Esophagus (tissue), 2 donors: ENCODE measurements at regions not wholly inside any gene's neighbourhood (a gene's known extent, or its start where the extent isn't known, plus 50 kb on each side); places are given as distances from the start of the nearest gene placed in this dataset.

Experiments used
- H3K27ac ChIP-seq, 2 donors: one replicate each; pipeline ENCODE4 v1.5.1; 2013; ENCODE audit warnings: low read depth in 2 of 2, mild to moderate bottlenecking in 2 of 2, inconsistent platforms in 1 of 2, low read length in 1 of 2, moderate library complexity in 1 of 2
- H3K27me3 ChIP-seq, 2 donors: one replicate each; pipeline ENCODE4 v1.6.1; 2013; ENCODE audit warnings: low read length in 2 of 2, control low read depth in 1 of 2, mild to moderate bottlenecking in 1 of 2; ENCODE audit not compliant: insufficient read depth in 2 of 2, control insufficient read depth in 1 of 2
- H3K36me3 ChIP-seq, 2 donors: one replicate each; pipeline ENCODE4 v1.6.1; 2013; ENCODE audit warnings: low read length in 1 of 2; ENCODE audit not compliant: control insufficient read depth in 2 of 2, insufficient read depth in 2 of 2
- H3K4me1 ChIP-seq, 2 donors: one replicate each; pipeline ENCODE4 v1.6.1; 2013; ENCODE audit warnings: low read length in 1 of 2; ENCODE audit not compliant: control insufficient read depth in 2 of 2, insufficient read depth in 2 of 2
- H3K4me3 ChIP-seq, 2 donors: one replicate each; pipeline ENCODE4 v1.5.1; 2013; ENCODE audit warnings: low read length in 2 of 2, mild to moderate bottlenecking in 2 of 2, low read depth in 1 of 2, moderate library complexity in 1 of 2
- H3K9me3 ChIP-seq, 2 donors: one replicate each; pipeline ENCODE4 v1.6.1; 2013; ENCODE audit warnings: mild to moderate bottlenecking in 2 of 2, low read depth in 1 of 2, low read length in 1 of 2, moderate library complexity in 1 of 2; ENCODE audit not compliant: control insufficient read depth in 2 of 2, insufficient read depth in 1 of 2
- WGBS, 2 donors: extraction: QIAGEN DNeasy Blood & Tissue Kit; methylation state at CpG; one replicate each; pipeline ENCODE4 v1.1.7; 2013; 5-methylcytosine and 5-hydroxymethylcytosine counted together
- donor health status: healthy with polysubstance abuse.
- donor health status: Bipolar disorder and iron deficiency.

GRCh38 chr4:180141734-180142133 is 2101.5 kb upstream of the TENM3 start:
- Histone ChIP-seq H3K27ac (no peak overlapping the region), H3K9me3 (no peaks in the 10 kb centered on the region), H3K36me3 (no peaks in the 10 kb centered on the region), H3K4me1 (no peaks in the 10 kb centered on the region), H3K4me3 (no peak overlapping the region), H3K27me3 (no peaks in the 10 kb centered on the region)
- WGBS, 2 donors: 69 to 76% methylated on average over 3 of the region's 3 CpGs

DNA sequence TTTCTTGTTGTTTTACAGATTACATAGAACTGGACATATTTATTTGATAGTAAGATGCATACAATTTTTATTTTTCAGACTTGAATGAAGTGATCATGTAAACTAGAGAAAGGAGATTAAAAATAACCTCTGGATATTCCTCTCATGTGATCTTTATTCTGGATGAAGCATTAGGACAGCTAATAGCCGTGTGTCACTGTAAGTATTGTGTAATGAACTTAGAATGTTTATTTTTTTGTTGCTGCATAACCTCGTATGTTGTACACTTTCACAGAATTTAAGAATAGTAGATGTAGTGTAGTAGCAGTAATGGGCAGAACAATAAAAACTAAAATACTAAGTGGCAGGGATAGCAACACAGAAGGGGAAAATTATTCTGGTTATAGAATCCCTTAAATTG is 2094.5 kb upstream of the TENM3 start:
- no peaks in the 10 kb centered on the region for H3K9me3 ChIP-seq
- H3K36me3 ChIP-seq: no peaks in the 10 kb centered on the region
- no peak overlapping the region for H3K4me3 ChIP-seq
- no peaks in the 10 kb centered on the region for H3K4me1 ChIP-seq
- WGBS, 2 donors: 42 to 58% methylated on average over 2 of the region's 2 CpGs
- H3K27me3 ChIP-seq: no peaks in the 10 kb centered on the region
- H3K27ac ChIP-seq: no peak overlapping the region

DNA sequence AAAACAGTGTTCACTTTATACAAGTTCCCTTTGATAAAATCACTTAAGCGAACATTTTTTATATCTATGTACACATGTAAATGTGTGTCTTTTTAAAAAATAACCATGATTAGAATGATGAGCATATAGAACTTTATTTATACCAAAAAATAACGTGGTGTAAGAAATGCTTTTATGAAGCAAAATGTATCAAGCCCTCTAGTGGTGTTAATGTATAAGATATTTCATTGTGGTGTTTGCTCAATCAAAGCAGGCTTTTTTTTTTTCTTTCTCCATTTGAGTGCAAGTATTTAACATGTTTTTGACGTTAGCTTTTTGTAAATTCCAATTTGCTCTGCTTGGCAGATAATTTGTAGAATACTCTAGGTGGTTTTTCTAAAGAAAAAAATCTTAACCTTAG is 2092.4 kb upstream of the TENM3 start:
- Histone ChIP-seq H3K27ac (no peak overlapping the region), H3K27me3 (no peaks in the 10 kb centered on the region), H3K36me3 (no peaks in the 10 kb centered on the region), H3K4me1 (no peaks in the 10 kb centered on the region), H3K4me3 (no peak overlapping the region), H3K9me3 (no peaks in the 10 kb centered on the region)
- 28 to 30% methylated on average over 3 of the region's 3 CpGs for WGBS, 2 donors

DNA sequence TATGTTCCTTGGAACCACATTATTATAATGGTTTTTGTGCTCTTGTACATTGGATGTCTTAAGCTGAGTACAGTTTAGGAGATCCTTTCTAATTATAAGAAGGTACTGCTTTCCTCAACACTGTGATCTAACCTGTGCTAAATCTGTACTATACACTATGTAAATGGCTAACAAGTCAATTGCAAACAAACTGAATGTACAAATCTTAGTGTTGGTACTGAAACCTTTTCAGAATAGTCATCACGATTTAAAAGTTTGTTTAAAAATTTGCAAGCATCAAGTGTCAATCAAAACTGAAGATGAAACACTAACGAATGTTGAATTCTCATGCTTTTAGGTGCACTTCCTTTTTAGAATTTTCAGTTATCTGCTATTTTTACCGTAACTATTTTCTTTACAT is 2090.4 kb upstream of the TENM3 start:
- WGBS, 2 donors: 83 to 87% methylated on average over 3 of the region's 3 CpGs
- Histone ChIP-seq H3K36me3 (no peaks in the 10 kb centered on the region), H3K27ac (no peak overlapping the region), H3K9me3 (no peaks in the 10 kb centered on the region), H3K4me3 (no peak overlapping the region), H3K4me1 (no peaks in the 10 kb centered on the region), H3K27me3 (no peaks in the 10 kb centered on the region)

- no peaks in the 10 kb centered on the region for H3K27me3 ChIP-seq
- 91 to 92% methylated on average over 5 of the region's 5 CpGs for WGBS, 2 donors
- no peaks in the 10 kb centered on the region for H3K9me3 ChIP-seq
- H3K27ac ChIP-seq: no peak overlapping the region
- no peaks in the 10 kb centered on the region for H3K36me3 ChIP-seq
- no peak overlapping the region for H3K4me3 ChIP-seq
- H3K4me1 ChIP-seq: no peaks in the 10 kb centered on the region
Measured at GRCh38 chr4:180153587-180153986, 2089.6 kb upstream of the TENM3 start.

GRCh38 chr4:180156684-180157083 is 2086.5 kb upstream of the TENM3 start:
- no peaks in the 10 kb centered on the region for H3K36me3 ChIP-seq
- H3K4me3 ChIP-seq: no peak overlapping the region
- no peaks in the 10 kb centered on the region for H3K9me3 ChIP-seq
- H3K4me1 ChIP-seq: no peaks in the 10 kb centered on the region
- no peaks in the 10 kb centered on the region for H3K27me3 ChIP-seq
- WGBS, 2 donors: 92 to 94% methylated on average over 1 of the region's 1 CpG
- H3K27ac ChIP-seq: no peak overlapping the region

DNA sequence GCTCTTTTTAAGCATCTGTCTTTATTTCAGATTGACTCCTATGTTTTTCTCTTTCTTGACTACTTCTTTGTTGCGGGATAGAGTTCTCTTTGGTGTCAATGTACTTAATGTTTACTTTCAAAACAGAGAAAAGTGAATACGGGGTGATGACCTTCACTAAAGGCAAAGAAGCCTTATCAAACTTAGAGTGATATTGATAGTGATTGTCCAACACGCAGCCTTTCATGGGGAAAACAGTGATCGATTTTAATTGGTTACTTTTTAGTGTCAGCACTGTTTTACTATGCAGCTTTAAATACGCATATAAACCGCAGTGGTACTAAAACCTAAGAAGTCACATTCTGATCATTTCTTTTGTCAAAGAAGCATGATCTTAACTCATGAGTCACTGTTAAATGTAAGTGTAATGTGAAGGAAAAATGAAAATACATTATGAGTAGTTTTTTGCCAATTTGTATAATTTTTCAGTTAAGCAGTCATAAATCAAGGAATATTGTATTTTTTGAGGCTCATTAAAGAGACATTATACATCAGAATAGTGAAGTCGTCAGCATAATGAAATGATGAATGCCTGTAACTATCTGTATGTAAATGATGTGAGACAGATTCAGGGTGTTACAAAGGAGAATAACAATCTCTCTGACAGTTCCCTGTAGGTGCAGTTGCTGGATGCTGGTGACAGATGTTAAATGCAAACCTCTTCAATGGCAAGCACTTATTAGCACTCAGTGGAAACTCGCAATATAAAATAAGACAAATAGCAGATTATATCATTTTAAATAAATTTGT is 2082.8 kb upstream of the TENM3 start:
- Histone ChIP-seq H3K27ac (no peak overlapping the region), H3K4me3 (no peak overlapping the region), H3K9me3 (no peaks in the 10 kb centered on the region), H3K4me1 (no peaks in the 10 kb centered on the region), H3K27me3 (no peaks in the 10 kb centered on the region), H3K36me3 (no peaks in the 10 kb centered on the region)
- WGBS, 2 donors: 51 to 53% methylated on average over 8 of the region's 8 CpGs

DNA sequence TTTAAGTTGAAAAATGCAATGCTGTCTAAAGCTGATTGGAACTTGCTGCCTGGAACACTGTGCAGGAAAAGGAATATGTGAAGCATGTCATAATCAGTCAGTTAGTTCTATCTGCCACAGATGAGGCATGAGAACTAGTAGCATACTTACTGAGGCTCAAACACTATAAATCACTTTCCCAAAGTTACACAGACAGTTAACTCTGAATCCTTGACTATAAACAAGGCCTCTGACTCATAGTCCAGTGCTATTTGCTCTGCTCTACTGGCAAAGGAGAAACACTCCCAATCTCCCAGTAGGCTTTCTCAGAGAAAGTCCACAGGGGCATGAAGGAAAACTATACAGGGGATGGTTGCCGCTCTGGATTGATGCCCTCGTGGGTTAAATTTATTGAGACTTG is 2078.4 kb upstream of the TENM3 start:
- Histone ChIP-seq H3K27ac (no peak overlapping the region), H3K4me3 (no peak overlapping the region), H3K9me3 (no peaks in the 10 kb centered on the region), H3K27me3 (no peaks in the 10 kb centered on the region), H3K36me3 (no peaks in the 10 kb centered on the region), H3K4me1 (no peaks in the 10 kb centered on the region)
- WGBS, 2 donors: 69 to 73% methylated on average over 2 of the region's 2 CpGs

GRCh38 chr4:180169394-180169793 is 2073.8 kb upstream of the TENM3 start:
- 48 to 58% methylated on average over 3 of the region's 3 CpGs for WGBS, 2 donors
- Histone ChIP-seq H3K4me1 (no peaks in the 10 kb centered on the region), H3K27me3 (no peaks in the 10 kb centered on the region), H3K9me3 (no peaks in the 10 kb centered on the region), H3K27ac (no peak overlapping the region), H3K36me3 (no peaks in the 10 kb centered on the region), H3K4me3 (no peak overlapping the region)

DNA sequence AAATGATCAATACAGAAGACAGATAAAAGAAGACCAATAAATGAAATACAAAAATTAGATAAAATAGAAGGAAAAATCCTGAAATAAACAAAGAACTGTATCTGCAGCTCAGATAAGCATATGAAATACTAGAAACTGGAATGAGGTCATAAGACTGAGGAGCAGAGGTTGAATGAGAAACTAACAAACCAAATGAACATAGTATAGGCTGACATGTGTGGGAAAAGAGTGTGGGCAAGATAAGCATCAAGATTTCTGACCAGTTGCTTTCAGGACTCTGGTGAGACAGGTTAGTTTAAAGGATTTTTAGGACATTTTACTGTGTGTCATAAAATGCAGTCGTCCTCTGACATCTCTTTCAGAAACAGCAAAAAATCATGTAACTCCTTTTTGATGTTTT is 2073.2 kb upstream of the TENM3 start:
- no peaks in the 10 kb centered on the region for H3K36me3 ChIP-seq
- no peaks in the 10 kb centered on the region for H3K27me3 ChIP-seq
- no peaks in the 10 kb centered on the region for H3K4me1 ChIP-seq
- H3K9me3 ChIP-seq: no peaks in the 10 kb centered on the region
- H3K27ac ChIP-seq: no peak overlapping the region
- 42 to 56% methylated on average over 1 of the region's 1 CpG for WGBS, 2 donors
- H3K4me3 ChIP-seq: no peak overlapping the region
